ENCODE measurements at regions not wholly inside any gene's neighbourhood (a gene's known extent, or its start where the extent isn't known, plus 50 kb on each side); places are given as distances from the start of the nearest gene placed in this dataset.

DNA sequence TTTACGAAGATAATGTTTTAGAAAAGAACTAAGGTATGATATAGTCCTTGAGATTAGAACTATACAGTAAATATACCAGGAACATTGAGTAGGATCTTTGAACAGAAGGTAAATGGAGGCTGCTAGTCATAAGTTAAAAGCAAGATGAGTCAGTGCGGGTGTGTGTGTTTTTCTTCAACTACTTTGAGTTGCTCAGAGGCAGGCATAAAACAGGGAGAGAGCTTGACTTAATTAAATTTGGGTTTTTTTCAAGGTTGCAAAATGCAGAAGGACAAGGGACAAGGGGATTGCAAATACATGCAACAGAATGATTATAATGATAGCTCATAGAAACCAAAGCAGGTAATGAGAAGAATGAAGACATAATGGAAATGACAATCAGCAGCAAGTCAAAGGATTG is 815.1 kb downstream of the NCAM2 start:
- no peak for TF ChIP-seq POLR2AphosphoS5 (IDR thresholded peaks at IDR 0.05; ENCODE audit: low read depth, low read length)
- TF ChIP-seq SIN3A (IDR thresholded peaks at IDR 0.05; ENCODE audit: borderline replicate concordance, insufficient read depth, low read length), result no peak
